ENCODE measurements at regions not wholly inside any gene's neighbourhood (a gene's known extent, or its start where the extent isn't known, plus 50 kb on each side); places are given as distances from the start of the nearest gene placed in this dataset.

GRCh38 chr5:68538814-68539420 is 323.4 kb downstream of the PIK3R1 start:
- H3K36me3 ChIP-seq (ENCODE audit: insufficient read depth, low read length, poor library complexity, severe bottlenecking): no peaks in the 10 kb centered on the region
- peaks cover 60% of the 10 kb centered on the region for H3K4me1 ChIP-seq (ENCODE audit: insufficient read depth, low read length, poor library complexity, severe bottlenecking)
- intact Hi-C loops (cut with micrococcal nuclease; ENCODE audit: unreplicated experiment): no loop called here
- BruUV-seq (replicated peaks): no TSS peak
- ChIA-PET CTCF (no interaction called here), POLR2A (ENCODE audit: low non-redundant PET) (no interaction called here)
- TF ChIP-seq EZH2 (IDR thresholded peaks at IDR 0.05; ENCODE audit: borderline replicate concordance, low read depth, low read length, poor library complexity, severe bottlenecking): no peak
- no peak for TF ChIP-seq CTCF (conservative IDR thresholded peaks at IDR 0.05; ENCODE audit: low read depth, low read length)
- no peak for DNase-seq (ENCODE audit: low spot score)
- no peaks in the 10 kb centered on the region for H3K27me3 ChIP-seq (replicated peaks; ENCODE audit: insufficient read depth, low read depth, low read length, poor library complexity)
- H3K9me3 ChIP-seq (ENCODE audit: low read depth, low read length, poor library complexity, severe bottlenecking): no peaks in the 10 kb centered on the region
- no peak overlapping the region for H3K4me3 ChIP-seq (ENCODE audit: low read depth, low read length, poor library complexity, severe bottlenecking)
- no peak overlapping the region for H3K27ac ChIP-seq (ENCODE audit: low read depth, low read length, poor library complexity, severe bottlenecking)

- no peak overlapping the region for H3K27ac ChIP-seq (ENCODE audit: low read depth, low read length, poor library complexity, severe bottlenecking)
- H3K27me3 ChIP-seq (replicated peaks; ENCODE audit: insufficient read depth, low read depth, low read length, poor library complexity): no peaks in the 10 kb centered on the region
- H3K36me3 ChIP-seq (ENCODE audit: insufficient read depth, low read length, poor library complexity, severe bottlenecking): no peaks in the 10 kb centered on the region
- peaks cover 61% of the 10 kb centered on the region for H3K4me1 ChIP-seq (ENCODE audit: insufficient read depth, low read length, poor library complexity, severe bottlenecking)
- no peak for DNase-seq (ENCODE audit: low spot score)
- CTCF ChIA-PET: no interaction called here
- POLR2A ChIA-PET (ENCODE audit: low non-redundant PET): interaction anchor here (0.7 kb wide), 1 partner anchor 9 kb away, joined by 4 read pairs; no protein-coding TSS in a partner anchor
- no peak for TF ChIP-seq CTCF (conservative IDR thresholded peaks at IDR 0.05; ENCODE audit: low read depth, low read length)
- no peak for TF ChIP-seq EZH2 (IDR thresholded peaks at IDR 0.05; ENCODE audit: borderline replicate concordance, low read depth, low read length, poor library complexity, severe bottlenecking)
- BruUV-seq (replicated peaks): no TSS peak
- intact Hi-C loops (cut with micrococcal nuclease; ENCODE audit: unreplicated experiment): no loop called here
- H3K4me3 ChIP-seq (ENCODE audit: low read depth, low read length, poor library complexity, severe bottlenecking): no peak overlapping the region
- no peaks in the 10 kb centered on the region for H3K9me3 ChIP-seq (ENCODE audit: low read depth, low read length, poor library complexity, severe bottlenecking)
Observed at GRCh38 chr5:68540798-68541590, 325.4 kb downstream of the PIK3R1 start.

DNA sequence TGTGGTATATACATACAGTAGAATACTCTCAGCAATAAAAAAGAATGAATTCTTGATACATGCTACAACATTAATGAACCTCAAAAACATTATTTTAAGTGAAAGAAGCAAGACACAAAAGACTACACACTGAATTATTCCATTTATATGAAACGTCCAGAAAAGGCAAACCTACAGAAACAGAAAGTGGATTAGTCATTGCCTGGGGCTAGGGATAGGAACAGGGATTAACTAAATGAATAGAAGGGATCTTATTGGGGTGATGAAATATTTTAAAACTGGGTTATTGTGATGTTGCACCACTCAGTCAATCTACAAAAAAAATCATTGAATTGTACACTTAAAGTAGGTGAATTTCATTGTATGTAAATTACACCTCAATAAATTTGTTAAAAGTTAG is 326.7 kb downstream of the PIK3R1 start:
- H3K27me3 ChIP-seq (replicated peaks; ENCODE audit: insufficient read depth, low read depth, low read length, poor library complexity): no peaks in the 10 kb centered on the region
- CTCF ChIA-PET: no interaction called here
- intact Hi-C loops (cut with micrococcal nuclease; ENCODE audit: unreplicated experiment): no loop called here

More for the DNA sequence above, 326.7 kb downstream of the PIK3R1 start:
- DNase-seq (ENCODE audit: low spot score): peak; percentile 67
- POLR2A ChIA-PET (ENCODE audit: low non-redundant PET): no interaction called here
- Histone ChIP-seq H3K27ac (ENCODE audit: low read depth, low read length, poor library complexity, severe bottlenecking) (peak overlapping the region; percentile 18), H3K4me3 (ENCODE audit: low read depth, low read length, poor library complexity, severe bottlenecking) (no peak overlapping the region), H3K9me3 (ENCODE audit: low read depth, low read length, poor library complexity, severe bottlenecking) (no peaks in the 10 kb centered on the region), H3K4me1 (ENCODE audit: insufficient read depth, low read length, poor library complexity, severe bottlenecking) (peaks cover 61% of the 10 kb centered on the region), H3K36me3 (ENCODE audit: insufficient read depth, low read length, poor library complexity, severe bottlenecking) (no peaks in the 10 kb centered on the region)
- BruUV-seq (replicated peaks): no TSS peak
- TF ChIP-seq EZH2 (IDR thresholded peaks at IDR 0.05; ENCODE audit: borderline replicate concordance, low read depth, low read length, poor library complexity, severe bottlenecking) (no peak), CTCF (conservative IDR thresholded peaks at IDR 0.05; ENCODE audit: low read depth, low read length) (no peak)

All from A673 (cell line).